PFSK-1 (cell line): ENCODE measurements at regions not wholly inside any gene's neighbourhood (a gene's known extent, or its start where the extent isn't known, plus 50 kb on each side); places are given as distances from the start of the nearest gene placed in this dataset.

Experiments used
- FOXP2 ChIP-seq: optimal IDR thresholded peaks from 2 replicates; pipeline ENCODE3; 2011; ENCODE audit warnings: borderline replicate concordance, control low read depth, inconsistent platforms; ENCODE audit not compliant: insufficient read depth; ENCODE audit errors: extremely low read length, extremely low read depth
- POLR2AphosphoS5 ChIP-seq: IDR thresholded peaks from 2 replicates; pipeline ENCODE4 v1.6.1; 2012; ENCODE audit warnings: low read depth, mild to moderate bottlenecking, control low read depth, low read length, moderate library complexity
- SIN3A ChIP-seq: IDR thresholded peaks from 2 replicates; pipeline ENCODE4 v1.6.1; 2012; ENCODE audit warnings: mild to moderate bottlenecking, low read length, moderate library complexity, borderline replicate concordance; ENCODE audit not compliant: insufficient read depth
- TAF1 ChIP-seq: IDR thresholded peaks from 2 replicates; pipeline ENCODE4 v1.6.1; 2012; ENCODE audit warnings: low read length, control low read depth, borderline replicate concordance; ENCODE audit not compliant: insufficient read depth
- TF ChIP-seq, protein P1 (sequence below), 2 experiments: IDR thresholded peaks; 2 replicates each; pipeline versions ENCODE4 v1.6.1 to v1.8.0; 2011 to 2012; ENCODE audit warnings: low read depth in 2 of 2, low read length in 2 of 2, control low read depth in 1 of 2, inconsistent platforms in 1 of 2, mild to moderate bottlenecking in 1 of 2, moderate library complexity in 1 of 2; ENCODE audit not compliant: insufficient read depth in 1 of 2

DNA sequence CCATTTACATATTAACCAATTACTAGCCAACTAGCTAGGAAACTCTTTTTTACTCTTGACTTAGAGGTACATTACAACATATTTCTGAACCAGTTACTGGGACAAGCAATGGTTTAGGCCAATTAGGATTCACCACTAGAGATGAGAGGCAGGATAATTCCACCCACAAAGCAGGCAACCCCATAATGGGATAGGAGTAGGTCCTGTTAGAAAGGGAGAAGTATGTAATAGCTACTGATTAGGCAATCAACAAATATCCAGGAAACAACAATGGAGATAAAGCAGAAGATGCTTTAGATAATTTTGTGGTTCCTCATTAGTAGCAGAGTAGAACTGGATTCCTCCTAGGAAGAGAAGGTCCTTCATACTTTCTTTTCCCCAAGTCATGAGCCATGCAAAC, 173.8 kb upstream of the GLRA2 start:
- no peak for TF ChIP-seq FOXP2
- TF ChIP-seq POLR2AphosphoS5: no peak
- TF ChIP-seq, protein P1, sequence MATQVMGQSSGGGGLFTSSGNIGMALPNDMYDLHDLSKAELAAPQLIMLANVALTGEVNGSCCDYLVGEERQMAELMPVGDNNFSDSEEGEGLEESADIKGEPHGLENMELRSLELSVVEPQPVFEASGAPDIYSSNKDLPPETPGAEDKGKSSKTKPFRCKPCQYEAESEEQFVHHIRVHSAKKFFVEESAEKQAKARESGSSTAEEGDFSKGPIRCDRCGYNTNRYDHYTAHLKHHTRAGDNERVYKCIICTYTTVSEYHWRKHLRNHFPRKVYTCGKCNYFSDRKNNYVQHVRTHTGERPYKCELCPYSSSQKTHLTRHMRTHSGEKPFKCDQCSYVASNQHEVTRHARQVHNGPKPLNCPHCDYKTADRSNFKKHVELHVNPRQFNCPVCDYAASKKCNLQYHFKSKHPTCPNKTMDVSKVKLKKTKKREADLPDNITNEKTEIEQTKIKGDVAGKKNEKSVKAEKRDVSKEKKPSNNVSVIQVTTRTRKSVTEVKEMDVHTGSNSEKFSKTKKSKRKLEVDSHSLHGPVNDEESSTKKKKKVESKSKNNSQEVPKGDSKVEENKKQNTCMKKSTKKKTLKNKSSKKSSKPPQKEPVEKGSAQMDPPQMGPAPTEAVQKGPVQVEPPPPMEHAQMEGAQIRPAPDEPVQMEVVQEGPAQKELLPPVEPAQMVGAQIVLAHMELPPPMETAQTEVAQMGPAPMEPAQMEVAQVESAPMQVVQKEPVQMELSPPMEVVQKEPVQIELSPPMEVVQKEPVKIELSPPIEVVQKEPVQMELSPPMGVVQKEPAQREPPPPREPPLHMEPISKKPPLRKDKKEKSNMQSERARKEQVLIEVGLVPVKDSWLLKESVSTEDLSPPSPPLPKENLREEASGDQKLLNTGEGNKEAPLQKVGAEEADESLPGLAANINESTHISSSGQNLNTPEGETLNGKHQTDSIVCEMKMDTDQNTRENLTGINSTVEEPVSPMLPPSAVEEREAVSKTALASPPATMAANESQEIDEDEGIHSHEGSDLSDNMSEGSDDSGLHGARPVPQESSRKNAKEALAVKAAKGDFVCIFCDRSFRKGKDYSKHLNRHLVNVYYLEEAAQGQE (IDR thresholded peaks at IDR 0.05; ENCODE audit: insufficient read depth in 1 of 2, low read depth in 2 of 2, low read length in 2 of 2): no peak
- no peak for TF ChIP-seq TAF1
- TF ChIP-seq SIN3A: no peak
